GM21526 (cell line): ENCODE measurements at regions not wholly inside any gene's neighbourhood (a gene's known extent, or its start where the extent isn't known, plus 50 kb on each side); places are given as distances from the start of the nearest gene placed in this dataset.

ENCODE experiments used
- ATAC-seq: cut with Tn5 transposase; IDR thresholded peaks from one replicate; pipeline ENCODE4 v1.9.1; 2021; ENCODE audit warnings: moderate library complexity; ENCODE audit not compliant: unreplicated experiment, low FRiP score

GRCh38 chr11:28412029-28412428 lies 303.8 kb downstream of the METTL15 start:
- ATAC-seq, result no peak

GRCh38 chr11:28401446-28401845 lies 293.3 kb downstream of the METTL15 start:
- no peak for ATAC-seq

GRCh38 chr11:28400331-28401100 lies 292.3 kb downstream of the METTL15 start:
- ATAC-seq, result no peak

- ATAC-seq, result no peak
Measured at GRCh38 chr11:28393348-28393747, 285.2 kb downstream of the METTL15 start.

GRCh38 chr11:28384418-28384817 lies 276.2 kb downstream of the METTL15 start:
- ATAC-seq, result no peak

- ATAC-seq, result no peak
Measured at GRCh38 chr11:28383456-28383855, 275.3 kb downstream of the METTL15 start.
